GM18858 (cell line): ENCODE measurements at regions not wholly inside any gene's neighbourhood (a gene's known extent, or its start where the extent isn't known, plus 50 kb on each side); places are given as distances from the start of the nearest gene placed in this dataset.
"Not testable (repeated sequence)": the region's sequence is repeated elsewhere in the genome, so short reads cannot be mapped to it uniquely, and the experiment has no call there.

ENCODE experiments used
- ATAC-seq: cut with Tn5 transposase; IDR thresholded peaks from one replicate; pipeline ENCODE4 v1.9.1; 2021; ENCODE audit not compliant: unreplicated experiment

DNA sequence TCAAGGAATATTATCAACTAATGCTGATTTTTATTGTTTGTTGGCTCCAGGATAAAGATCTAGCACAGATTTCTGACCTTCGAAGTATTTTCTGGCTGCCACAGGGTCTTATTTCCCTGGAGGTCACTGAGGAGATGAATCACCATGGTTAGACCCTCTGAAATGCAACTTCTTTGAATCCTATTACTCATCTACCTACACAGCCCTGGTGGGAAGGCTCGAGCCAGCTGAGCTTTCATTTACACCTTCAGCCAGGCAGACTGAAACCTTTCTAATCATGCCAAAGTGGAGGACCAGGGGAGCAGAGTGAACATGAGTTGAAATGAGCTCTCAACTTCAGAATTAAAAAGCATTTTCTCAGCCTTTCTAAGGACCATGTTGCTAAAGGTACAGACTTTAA, 130.5 kb downstream of the SMIM20 start:
- no peak for ATAC-seq

DNA sequence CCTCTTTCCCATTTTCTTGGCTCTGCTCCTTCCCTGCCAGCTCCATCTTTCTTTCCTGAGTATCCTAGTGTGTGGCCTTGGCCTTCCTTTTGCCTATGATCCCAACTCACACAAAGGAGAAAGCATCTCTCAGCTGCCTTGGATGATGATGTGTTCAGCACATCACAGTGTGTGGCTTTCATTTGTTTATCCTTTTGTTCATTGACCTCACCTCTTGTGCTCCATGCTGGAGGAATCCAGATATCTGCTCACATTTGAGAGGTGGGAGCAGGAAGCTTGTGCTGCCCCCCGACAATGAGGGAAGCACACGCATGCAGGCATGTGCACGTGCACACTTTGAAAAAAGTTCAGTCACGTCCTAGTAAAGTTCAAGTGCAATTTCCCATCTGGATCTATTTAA, 131.0 kb downstream of the SMIM20 start:
- no peak for ATAC-seq

DNA sequence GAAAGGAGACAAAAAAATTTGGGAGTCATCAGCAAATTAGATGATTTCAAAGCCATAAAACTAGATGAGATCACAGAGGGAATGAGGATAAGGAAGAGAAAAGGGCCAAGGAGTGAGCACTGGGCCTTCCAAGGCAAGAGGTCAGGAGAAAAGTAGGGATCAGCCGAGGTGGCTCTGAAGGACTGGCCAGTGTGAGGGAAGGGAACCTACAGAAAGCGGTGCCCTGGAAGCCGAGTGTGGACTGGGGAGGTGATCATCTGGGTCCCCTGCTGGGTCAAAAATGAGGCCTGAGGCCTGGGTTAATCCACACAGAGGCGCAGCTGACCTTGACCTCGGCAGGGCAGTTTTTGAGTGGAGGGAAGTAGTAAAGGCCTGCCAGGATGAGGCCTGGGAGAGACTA, 133.8 kb downstream of the SMIM20 start:
- ATAC-seq, result no peak

DNA sequence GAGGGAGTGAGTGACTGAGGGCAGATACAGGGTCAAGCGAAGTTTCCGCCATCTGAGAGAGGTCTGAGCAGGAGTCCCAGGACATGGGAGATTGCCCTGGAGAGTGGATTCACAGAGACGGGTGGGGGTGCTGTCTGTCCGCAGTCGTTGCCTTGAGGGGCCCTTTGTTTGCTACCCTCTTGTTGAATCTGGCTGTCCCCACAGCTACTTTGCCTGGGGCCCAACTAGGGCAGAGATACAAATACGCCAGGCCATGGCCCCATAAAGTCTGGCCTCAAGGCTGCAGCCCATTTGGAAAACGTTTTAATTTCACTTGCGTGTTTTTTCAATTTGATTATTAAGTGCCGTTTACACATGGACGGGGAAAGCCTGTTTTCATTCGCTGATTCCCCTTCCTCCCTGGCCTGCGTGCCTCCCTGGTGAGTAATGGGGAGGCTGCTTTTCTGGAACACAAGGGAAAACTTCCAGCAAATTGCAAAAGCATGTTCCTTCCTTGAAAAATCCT, 134.4 kb downstream of the SMIM20 start:
- no peak for ATAC-seq

DNA sequence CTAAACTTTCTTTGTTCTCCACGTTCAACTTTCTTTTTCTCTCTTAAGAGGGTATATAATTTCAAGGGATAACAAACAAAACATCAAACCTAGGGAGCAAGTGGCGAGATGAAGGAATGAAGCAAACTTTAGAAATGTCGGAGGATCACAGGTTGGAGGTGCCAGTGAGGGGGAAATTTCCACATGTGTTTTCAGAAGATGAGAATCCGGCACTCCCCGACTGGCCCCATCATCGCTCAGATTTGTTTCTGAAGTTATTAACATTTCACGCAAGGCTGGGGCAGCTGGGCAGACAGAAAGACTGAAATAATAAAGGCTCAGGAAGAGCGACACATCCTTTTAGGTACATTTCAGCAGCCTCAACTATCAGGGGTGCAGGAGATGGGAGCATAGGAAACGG, 134.9 kb downstream of the SMIM20 start:
- no peak for ATAC-seq

DNA sequence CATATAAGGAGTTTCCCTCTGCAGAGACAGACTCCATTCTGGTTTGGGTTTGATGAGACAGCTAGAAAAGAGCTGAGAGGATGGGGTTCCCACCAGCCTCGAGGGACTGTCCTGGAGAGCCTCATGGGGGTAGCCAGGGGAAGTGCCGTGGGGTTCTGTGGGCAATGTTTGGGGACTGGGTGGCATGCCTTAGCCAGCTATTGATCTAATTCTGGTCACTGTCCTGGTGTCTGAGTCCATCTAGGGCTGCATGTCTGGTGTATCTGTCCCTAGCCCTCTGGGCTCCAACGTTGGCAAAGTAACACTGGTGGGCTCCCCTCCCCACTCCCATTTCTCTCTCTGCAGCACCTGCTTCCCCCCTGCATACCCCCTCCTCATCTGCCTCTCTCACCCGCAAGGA, 135.4 kb downstream of the SMIM20 start:
- ATAC-seq, result no peak

DNA sequence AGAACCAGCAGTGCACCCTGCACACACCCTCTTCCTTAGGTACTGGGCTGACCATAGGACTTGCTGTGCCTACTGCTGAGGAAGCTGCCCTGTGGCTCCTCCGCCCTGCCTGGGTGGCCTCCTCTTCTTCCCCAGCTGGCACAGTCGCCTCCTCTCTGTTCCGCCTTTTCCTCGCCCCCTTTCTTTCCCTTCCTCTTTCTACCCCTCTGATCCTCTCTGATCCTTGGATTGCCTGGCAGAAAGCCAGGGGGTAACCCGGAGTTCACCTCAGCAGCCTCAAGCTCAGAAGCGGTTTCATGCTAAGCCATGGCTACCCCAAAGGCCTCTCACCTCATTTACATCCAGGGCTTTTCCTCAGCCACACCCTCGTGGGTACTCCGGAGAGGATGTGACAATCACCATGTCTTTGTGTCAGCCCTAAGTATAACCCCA, 136.2 kb downstream of the SMIM20 start:
- no peak for ATAC-seq

DNA sequence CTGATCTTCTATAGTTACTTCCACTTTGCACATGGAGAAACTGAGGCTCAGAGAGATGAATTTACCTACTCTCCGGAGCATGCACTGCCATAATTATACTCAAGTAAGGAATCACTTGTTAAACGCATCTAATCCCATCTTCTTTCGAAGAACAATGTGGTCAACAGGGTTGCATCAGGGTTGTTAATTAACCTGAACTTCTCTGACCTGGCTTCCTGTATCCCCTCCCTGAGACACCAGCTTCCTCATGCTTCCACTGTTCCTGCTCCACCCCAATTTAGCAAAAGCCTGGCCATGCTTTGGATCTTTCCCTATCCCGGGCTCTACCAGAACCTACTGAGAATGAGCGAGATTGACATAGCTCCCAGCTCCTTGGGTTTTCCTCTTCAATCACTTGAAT, 136.7 kb downstream of the SMIM20 start:
- no peak for ATAC-seq

DNA sequence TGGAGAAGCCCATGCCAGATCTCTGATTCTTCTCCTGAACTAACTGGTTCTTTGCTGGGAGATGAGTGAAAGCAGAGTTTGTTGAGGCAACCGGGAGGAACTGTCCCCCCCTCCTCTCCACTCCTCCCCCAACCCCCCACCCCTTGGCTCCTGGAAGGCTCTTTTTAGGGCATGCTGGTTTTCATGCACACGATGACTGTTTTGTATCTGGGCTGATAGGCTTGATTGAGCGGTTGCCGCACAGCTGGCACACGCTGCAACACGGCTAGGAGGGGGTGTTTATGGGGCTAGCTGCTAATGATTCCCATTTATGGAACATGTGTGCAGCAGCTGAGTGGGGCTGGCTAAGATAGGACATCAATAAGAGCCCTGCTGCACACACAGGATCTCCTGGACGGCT, 137.2 kb downstream of the SMIM20 start:
- no peak for ATAC-seq

DNA sequence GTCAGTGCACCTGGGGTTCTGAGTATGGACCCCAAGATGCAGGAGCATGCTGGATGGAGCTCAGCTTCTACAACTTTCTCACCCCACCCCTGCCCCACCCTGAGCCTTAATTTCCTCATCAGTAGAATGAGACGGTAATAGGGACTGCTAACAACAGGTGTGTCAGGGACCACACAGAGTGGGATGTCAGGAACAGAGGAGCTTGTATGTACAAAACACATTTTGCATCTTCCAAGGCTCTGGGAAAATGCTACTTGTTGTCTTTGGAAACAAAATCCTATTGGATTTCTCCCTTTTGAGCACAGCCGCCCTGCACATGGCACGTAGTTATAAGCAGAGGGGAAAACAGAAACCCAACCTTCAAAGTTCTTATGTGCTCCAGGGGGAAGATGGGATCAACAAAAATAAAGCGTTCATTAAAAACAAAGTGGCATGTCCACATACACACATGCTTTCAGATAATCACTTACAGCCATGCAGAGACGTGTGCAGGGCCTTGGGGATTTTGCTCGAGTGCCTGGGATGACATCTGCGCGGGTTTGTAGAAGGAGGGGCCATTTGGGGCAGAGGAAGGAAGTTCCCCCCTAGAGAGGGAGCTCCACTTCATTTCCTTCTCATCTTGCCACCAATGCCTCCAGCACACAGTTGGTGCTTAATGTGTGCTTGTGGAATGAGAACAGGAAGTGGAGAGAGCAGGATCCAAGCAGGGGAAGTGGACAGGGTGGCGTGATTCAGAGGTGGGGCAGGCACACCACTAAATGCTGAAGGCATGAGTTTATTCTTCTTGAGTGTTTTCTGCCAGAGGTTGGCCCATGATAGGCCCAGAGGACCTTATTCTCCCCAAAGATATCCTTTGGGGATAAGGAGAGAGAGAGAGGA, 138.9 kb downstream of the SMIM20 start:
- no peak for ATAC-seq

DNA sequence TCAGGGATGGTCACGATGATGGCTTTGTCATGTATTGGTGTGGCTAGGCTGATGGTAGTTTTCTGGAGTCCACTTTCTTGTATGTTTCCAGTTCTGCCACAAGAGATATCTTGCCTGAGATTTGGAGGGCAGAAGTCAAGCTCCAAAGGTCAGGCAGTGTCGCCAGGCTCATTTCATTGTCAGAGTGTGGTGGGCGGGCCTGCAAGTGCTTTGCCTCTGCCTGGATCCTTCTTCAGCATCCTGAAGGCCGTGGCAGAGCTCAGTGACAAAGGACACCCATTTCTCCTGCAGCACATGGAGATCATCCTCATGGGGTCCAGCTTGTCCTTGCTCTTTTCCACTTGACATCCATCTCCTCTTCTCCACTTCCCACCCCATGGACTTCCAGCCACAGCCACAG, 139.7 kb downstream of the SMIM20 start:
- no peak for ATAC-seq

DNA sequence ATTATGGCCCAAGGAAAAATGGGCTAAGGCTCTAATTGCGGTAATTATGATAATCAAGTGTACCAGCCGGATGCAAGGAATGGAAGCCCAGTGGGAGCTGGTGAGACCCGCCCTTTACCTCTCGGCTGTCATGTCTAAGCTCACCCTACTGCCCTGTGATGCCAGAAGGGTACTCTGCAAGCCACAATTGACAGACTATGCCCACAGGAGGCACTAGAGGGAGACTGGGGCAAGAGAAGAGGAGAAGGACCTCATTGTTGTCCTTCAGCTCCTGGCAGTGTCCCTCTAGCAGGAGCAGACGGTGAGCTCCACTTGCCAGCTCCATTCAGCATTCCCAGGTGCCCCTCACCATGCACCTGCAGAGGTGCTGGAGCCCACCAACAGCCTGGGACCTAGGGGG, 141.8 kb downstream of the SMIM20 start:
- no peak for ATAC-seq

DNA sequence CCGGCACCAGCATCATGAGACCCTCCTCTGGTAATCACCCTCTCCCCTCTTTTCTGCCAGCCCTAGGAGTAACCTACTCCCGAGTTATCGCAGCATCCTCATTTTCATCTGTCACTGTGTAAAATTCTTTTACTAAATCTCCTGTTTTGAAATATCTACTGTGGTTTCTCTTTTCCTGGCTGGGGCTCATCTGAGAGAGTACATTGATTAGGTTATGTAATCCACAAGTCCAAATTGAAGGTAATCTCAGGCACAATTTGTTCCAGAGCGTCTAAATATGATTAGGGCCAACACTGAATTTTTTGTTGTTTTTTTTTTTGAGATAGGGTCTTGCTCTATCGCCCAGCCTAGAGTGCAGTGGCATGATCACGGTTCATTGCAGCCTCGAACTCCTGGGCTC, 142.4 kb downstream of the SMIM20 start:
- ATAC-seq, result no peak

DNA sequence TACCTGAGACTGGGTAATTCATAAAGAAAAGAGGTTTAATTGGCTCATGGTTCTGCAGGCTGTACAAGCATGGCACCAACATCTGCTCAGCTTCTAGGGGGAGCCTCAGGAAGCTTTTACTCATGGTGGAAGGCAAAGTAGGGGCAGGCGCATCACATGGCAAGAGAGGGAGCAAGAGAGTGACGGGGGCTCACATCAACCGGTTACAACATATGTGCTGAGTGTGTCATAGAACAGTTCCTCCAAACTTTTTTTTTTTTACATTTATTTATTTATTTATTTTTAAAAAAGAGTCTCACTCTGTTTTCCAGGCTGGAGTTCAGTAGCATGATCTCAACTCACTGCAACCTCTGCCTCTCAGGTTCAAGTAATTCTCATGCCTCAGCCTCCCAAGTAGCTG, 143.8 kb downstream of the SMIM20 start:
- ATAC-seq, result not testable (repeated sequence)

DNA sequence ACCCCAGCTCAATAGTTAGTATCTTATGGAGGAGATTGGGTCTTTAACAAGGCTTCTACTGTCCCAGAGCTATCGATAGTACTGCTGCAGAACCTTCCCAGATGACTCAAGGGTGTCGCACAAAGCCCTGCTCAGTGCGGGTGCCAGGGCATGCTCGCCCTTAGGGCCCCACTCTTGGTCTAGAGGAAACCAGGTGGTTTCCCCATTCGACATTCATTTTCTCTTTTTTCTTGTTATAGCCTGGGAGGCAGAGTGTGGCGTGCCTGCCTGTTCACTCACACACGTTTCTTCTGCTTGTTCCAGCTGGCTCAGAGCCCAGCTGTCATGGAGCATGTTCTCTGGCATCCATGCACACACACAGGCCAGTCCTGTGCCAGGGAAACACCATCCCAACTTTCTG, 144.5 kb downstream of the SMIM20 start:
- ATAC-seq, result peak; percentile 93

DNA sequence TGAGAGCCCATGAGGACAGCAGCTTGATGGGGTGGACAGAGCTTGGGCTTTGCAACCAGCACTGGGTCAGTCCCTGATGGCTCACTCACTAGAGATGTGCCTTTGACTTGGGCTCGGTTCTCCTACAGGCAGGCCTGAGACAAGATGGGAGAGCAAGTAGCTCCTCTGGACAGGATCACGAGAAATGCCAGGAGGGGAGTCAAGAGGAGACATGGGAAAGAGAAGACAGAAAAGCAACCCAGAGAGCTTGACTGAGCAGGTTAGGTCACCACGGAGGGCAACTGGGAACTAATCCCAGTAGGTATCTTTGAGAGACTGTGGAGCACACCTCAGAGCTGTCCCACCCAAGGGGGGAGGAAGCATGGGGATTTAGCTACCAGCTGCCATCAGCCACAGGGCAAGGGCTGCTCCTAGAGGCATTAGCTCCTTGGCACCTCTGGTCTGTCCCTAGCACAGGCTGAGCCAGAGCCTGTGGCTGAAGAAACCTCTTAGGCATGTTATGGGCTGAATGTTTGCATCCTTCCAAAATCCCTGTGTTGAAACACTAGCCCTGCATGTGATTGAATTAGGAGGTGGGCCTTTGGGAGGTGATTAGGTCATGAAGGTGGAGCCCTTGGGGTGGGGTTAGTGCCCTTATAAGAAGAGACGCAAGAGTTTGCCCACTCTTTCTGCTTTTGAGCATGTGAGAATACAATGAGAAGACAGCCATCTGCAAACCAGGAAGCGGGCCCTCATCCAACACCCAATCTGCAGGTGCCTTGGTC, 145.6 kb downstream of the SMIM20 start:
- no peak for ATAC-seq

DNA sequence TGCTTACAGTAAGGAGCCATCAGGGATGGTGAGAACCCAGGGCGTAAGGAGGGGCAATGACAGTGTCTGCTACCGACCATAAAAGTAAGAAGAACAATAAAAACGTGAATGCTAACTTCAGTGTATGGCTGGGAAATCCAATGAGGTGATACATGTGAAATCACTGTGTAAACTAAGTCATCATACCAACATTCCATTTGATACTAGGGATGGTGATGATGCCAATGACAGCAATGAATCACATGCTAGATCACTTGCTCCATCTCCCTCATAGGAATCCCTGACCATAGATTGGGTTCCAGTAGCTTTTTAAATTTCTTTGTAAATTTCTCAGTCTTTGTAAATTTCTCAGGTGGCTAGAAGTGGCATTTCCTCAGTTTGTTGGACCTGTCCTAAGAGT, 146.3 kb downstream of the SMIM20 start:
- no peak for ATAC-seq

DNA sequence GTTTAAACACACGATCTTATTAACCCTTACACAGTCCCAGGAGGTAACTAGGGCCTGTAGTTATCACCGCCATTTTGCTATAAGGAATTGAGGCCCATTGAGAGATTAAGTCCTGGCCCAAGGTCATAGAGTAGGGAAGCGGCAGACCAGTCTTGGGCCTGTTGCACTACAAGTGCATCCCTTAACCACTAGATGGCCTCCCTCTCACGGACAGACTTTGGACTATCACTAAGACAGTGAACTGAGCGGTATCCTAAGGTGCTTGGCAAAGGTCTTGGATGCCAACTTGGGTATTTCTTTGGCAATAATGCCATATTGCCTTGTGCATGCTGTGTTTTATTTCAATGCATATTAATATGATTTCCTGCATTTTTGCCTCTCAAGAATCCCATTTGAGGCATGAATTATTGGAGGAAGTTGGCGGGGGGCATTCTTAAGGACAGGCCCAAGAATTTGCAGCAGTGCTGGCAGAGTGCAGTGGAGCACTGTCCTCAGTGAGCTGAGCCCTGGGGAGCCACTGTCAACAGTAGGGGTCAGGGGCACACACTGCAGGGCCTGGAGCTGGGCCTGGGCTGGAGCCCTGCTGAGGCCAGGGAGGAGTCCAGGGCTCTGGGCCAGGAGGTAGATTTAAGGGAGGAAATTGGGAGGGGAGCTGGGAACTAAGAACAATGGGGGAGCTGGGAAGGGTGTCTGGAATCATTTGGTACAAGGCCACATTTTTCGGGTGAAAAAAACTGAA, 147.4 kb downstream of the SMIM20 start:
- no peak for ATAC-seq

DNA sequence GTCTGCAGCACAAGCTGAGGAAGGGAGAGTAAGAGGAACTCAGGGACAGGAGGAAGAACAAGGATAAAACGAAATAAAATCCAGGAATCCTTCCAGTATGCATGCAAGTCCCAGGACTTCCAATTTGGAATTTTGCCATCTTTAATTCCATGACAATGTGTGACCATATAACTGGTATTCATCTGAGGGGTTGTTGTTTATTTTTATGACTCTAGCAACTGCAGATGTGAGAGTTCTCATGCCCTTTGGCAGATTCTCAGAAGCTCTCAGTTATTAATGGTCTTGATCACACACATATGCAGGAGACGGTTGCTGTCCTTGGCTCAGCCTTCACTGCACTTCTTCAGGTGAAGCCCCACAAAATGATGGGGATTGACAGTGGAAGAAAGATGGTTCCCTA, 148.2 kb downstream of the SMIM20 start:
- no peak for ATAC-seq

DNA sequence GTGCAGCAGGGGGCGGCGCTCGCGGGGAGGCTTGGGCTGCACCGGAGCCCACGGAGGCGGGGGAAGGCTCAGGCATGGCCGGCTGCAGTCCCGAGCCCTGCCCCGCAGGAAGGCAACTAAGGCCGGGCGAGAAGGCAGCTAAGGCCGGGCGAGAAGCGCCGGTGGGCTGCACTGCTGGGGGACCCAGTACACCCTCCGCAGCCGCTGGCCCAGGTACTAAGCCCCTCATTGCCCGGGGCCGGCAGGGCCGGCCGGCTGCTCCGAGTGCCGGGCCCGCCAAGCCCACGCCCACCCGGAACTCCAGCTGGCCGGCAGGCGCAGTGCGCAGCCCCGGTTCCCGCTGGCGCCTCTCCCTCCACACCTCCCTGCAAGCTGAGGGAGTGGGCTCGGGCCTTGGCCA, 150.0 kb downstream of the SMIM20 start:
- not testable (repeated sequence) for ATAC-seq

DNA sequence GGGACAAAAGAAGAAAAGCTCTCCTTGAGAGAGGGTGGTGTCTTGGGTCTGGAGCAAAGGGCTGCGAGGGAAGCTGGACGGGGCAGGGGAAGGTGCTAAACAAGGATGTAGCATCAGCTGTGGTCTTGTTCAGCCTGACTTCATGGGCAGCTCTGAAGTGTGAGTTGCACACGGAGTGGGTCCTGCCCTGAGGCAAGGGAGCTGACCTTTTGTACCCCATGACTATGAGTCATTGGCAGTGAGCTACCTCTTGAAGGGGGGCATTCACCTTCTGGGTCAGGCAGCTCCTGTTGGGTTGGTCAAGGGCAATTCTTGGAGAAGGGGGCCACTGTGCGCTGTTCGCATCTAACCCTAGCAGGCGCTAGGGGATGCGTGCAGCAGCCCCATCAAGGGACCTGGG, 151.8 kb downstream of the SMIM20 start:
- ATAC-seq, result no peak
